ENCODE measurements at regions not wholly inside any gene's neighbourhood (a gene's known extent, or its start where the extent isn't known, plus 50 kb on each side); places are given as distances from the start of the nearest gene placed in this dataset.

GRCh38 chr20:60306551-60306950, 348.3 kb downstream of the CDH26 start:
- H3K9me3 ChIP-seq (ENCODE audit: low read length) = no peaks in the 10 kb centered on the region
- POLR2A ChIA-PET = no interaction called here
- H4K20me1 ChIP-seq (ENCODE audit: insufficient read depth, low read length) = no peaks in the 10 kb centered on the region
- no peaks in the 10 kb centered on the region for H3K9me2 ChIP-seq (ENCODE audit: insufficient read depth, low read length)
- H3K36me3 ChIP-seq (ENCODE audit: insufficient read depth, low read length) = no peaks in the 10 kb centered on the region
- no peak for DNase-seq (ENCODE audit: low spot score)
- no peak overlapping the region for H3K27ac ChIP-seq (ENCODE audit: low read depth, low read length, poor library complexity, severe bottlenecking)
- TF ChIP-seq CTCF (conservative IDR thresholded peaks at IDR 0.05; ENCODE audit: low read length) (no peak), EZH2phosphoT487 (IDR thresholded peaks at IDR 0.05; ENCODE audit: borderline replicate concordance, low read depth, low read length) (no peak)
- CTCF ChIA-PET (ENCODE audit: unreplicated experiment) = no interaction called here
- intact Hi-C loops (cut with micrococcal nuclease; ENCODE audit: unreplicated experiment) = no loop called here
- no peaks in the 10 kb centered on the region for H3K4me1 ChIP-seq (ENCODE audit: insufficient read depth, low read length, poor library complexity, severe bottlenecking)
- no peak overlapping the region for H3K4me3 ChIP-seq (ENCODE audit: low read depth, low read length, poor library complexity, severe bottlenecking)
- no peak overlapping the region for H3K4me2 ChIP-seq (ENCODE audit: low read length)
- H3K79me2 ChIP-seq (ENCODE audit: insufficient read depth, low read depth, low read length) = no peaks in the 10 kb centered on the region
- no peak overlapping the region for H2AFZ ChIP-seq (ENCODE audit: low read length)
- BruUV-seq (replicated peaks) = no TSS peak

GRCh38 chr20:60310560-60311349, 352.5 kb downstream of the CDH26 start:
- Histone ChIP-seq H3K9me3 (ENCODE audit: low read length) (no peaks in the 10 kb centered on the region), H3K27ac (ENCODE audit: low read depth, low read length, poor library complexity, severe bottlenecking) (no peak overlapping the region), H3K79me2 (ENCODE audit: insufficient read depth, low read depth, low read length) (no peaks in the 10 kb centered on the region), H3K4me3 (ENCODE audit: low read depth, low read length, poor library complexity, severe bottlenecking) (no peak overlapping the region), H3K36me3 (ENCODE audit: insufficient read depth, low read length) (no peaks in the 10 kb centered on the region), H4K20me1 (ENCODE audit: insufficient read depth, low read length) (no peaks in the 10 kb centered on the region), H2AFZ (ENCODE audit: low read length) (no peak overlapping the region), H3K4me2 (ENCODE audit: low read length) (no peak overlapping the region), H3K9me2 (ENCODE audit: insufficient read depth, low read length) (no peaks in the 10 kb centered on the region), H3K4me1 (ENCODE audit: insufficient read depth, low read length, poor library complexity, severe bottlenecking) (no peaks in the 10 kb centered on the region)
- CTCF ChIA-PET (ENCODE audit: unreplicated experiment) = no interaction called here
- DNase-seq (ENCODE audit: low spot score) = no peak
- POLR2A ChIA-PET = no interaction called here
- intact Hi-C loops (cut with micrococcal nuclease; ENCODE audit: unreplicated experiment) = no loop called here
- no TSS peak for BruUV-seq (replicated peaks)
- TF ChIP-seq EZH2phosphoT487 (IDR thresholded peaks at IDR 0.05; ENCODE audit: borderline replicate concordance, low read depth, low read length) (no peak), CTCF (conservative IDR thresholded peaks at IDR 0.05; ENCODE audit: low read length) (no peak)

GRCh38 chr20:60313191-60313590, 355.0 kb downstream of the CDH26 start:
- H3K4me1 ChIP-seq (ENCODE audit: insufficient read depth, low read length, poor library complexity, severe bottlenecking) = no peaks in the 10 kb centered on the region
- H3K36me3 ChIP-seq (ENCODE audit: insufficient read depth, low read length) = no peaks in the 10 kb centered on the region
- no peaks in the 10 kb centered on the region for H3K79me2 ChIP-seq (ENCODE audit: insufficient read depth, low read depth, low read length)
- no peak overlapping the region for H3K27ac ChIP-seq (ENCODE audit: low read depth, low read length, poor library complexity, severe bottlenecking)
- H3K9me3 ChIP-seq (ENCODE audit: low read length) = no peaks in the 10 kb centered on the region
- H3K4me3 ChIP-seq (ENCODE audit: low read depth, low read length, poor library complexity, severe bottlenecking) = no peak overlapping the region
- BruUV-seq (replicated peaks) = no TSS peak
- H2AFZ ChIP-seq (ENCODE audit: low read length) = no peak overlapping the region
- POLR2A ChIA-PET = no interaction called here
- intact Hi-C loops (cut with micrococcal nuclease; ENCODE audit: unreplicated experiment) = no loop called here
- no peaks in the 10 kb centered on the region for H3K9me2 ChIP-seq (ENCODE audit: insufficient read depth, low read length)
- DNase-seq (ENCODE audit: low spot score) = no peak
- CTCF ChIA-PET (ENCODE audit: unreplicated experiment) = no interaction called here
- no peaks in the 10 kb centered on the region for H4K20me1 ChIP-seq (ENCODE audit: insufficient read depth, low read length)
- no peak overlapping the region for H3K4me2 ChIP-seq (ENCODE audit: low read length)
- no peak for TF ChIP-seq EZH2phosphoT487 (IDR thresholded peaks at IDR 0.05; ENCODE audit: borderline replicate concordance, low read depth, low read length)
- TF ChIP-seq CTCF (conservative IDR thresholded peaks at IDR 0.05; ENCODE audit: low read length) = no peak

All from OCI-LY7 (cell line).